ENCODE measurements at regions not wholly inside any gene's neighbourhood (a gene's known extent, or its start where the extent isn't known, plus 50 kb on each side); places are given as distances from the start of the nearest gene placed in this dataset.

DNA sequence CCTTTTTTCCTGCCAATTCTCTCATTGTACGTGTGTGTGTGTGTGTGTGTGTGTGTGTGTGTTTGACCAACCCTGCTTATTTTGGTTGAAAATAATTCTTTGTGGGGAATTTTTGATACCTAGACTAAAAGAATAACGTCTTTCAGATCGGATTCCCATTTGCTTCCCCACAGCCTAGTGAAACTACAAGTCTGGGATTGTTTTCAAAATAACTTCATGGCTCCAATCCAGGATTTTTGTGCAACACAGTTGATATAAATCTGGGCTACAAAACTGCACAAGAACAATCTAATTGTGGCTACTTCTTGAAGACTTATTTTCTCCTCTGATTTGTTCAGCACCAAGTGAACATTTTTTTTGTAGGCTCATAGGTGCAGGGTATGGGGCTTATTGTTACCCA lies 332.8 kb upstream of the MIR17HG start:
- no peak overlapping the region for H3K4me3 ChIP-seq (replicated peaks; ENCODE audit: insufficient read depth, low read length)
- DNase-seq (ENCODE audit: low read depth in 1 of 2, low spot score in 1 of 2), result no peak
- no peak overlapping the region for H3K27ac ChIP-seq (replicated peaks)
- no peaks in the 10 kb centered on the region for H3K27me3 ChIP-seq (ENCODE audit: insufficient read depth, poor library complexity, severe bottlenecking)
- TF ChIP-seq POLR2AphosphoS5 (IDR thresholded peaks at IDR 0.05; ENCODE audit: low read depth), result no peak
- TF ChIP-seq, protein P1, sequence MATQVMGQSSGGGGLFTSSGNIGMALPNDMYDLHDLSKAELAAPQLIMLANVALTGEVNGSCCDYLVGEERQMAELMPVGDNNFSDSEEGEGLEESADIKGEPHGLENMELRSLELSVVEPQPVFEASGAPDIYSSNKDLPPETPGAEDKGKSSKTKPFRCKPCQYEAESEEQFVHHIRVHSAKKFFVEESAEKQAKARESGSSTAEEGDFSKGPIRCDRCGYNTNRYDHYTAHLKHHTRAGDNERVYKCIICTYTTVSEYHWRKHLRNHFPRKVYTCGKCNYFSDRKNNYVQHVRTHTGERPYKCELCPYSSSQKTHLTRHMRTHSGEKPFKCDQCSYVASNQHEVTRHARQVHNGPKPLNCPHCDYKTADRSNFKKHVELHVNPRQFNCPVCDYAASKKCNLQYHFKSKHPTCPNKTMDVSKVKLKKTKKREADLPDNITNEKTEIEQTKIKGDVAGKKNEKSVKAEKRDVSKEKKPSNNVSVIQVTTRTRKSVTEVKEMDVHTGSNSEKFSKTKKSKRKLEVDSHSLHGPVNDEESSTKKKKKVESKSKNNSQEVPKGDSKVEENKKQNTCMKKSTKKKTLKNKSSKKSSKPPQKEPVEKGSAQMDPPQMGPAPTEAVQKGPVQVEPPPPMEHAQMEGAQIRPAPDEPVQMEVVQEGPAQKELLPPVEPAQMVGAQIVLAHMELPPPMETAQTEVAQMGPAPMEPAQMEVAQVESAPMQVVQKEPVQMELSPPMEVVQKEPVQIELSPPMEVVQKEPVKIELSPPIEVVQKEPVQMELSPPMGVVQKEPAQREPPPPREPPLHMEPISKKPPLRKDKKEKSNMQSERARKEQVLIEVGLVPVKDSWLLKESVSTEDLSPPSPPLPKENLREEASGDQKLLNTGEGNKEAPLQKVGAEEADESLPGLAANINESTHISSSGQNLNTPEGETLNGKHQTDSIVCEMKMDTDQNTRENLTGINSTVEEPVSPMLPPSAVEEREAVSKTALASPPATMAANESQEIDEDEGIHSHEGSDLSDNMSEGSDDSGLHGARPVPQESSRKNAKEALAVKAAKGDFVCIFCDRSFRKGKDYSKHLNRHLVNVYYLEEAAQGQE (IDR thresholded peaks at IDR 0.05; ENCODE audit: insufficient replicate concordance, low read depth), result no peak
- TF ChIP-seq GABPA (IDR thresholded peaks at IDR 0.05; ENCODE audit: low read depth), result no peak
- TF ChIP-seq, protein P2, sequence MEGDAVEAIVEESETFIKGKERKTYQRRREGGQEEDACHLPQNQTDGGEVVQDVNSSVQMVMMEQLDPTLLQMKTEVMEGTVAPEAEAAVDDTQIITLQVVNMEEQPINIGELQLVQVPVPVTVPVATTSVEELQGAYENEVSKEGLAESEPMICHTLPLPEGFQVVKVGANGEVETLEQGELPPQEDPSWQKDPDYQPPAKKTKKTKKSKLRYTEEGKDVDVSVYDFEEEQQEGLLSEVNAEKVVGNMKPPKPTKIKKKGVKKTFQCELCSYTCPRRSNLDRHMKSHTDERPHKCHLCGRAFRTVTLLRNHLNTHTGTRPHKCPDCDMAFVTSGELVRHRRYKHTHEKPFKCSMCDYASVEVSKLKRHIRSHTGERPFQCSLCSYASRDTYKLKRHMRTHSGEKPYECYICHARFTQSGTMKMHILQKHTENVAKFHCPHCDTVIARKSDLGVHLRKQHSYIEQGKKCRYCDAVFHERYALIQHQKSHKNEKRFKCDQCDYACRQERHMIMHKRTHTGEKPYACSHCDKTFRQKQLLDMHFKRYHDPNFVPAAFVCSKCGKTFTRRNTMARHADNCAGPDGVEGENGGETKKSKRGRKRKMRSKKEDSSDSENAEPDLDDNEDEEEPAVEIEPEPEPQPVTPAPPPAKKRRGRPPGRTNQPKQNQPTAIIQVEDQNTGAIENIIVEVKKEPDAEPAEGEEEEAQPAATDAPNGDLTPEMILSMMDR (IDR thresholded peaks at IDR 0.05; ENCODE audit: insufficient read depth, low read length), result no peak
- TF ChIP-seq SPI1 (IDR thresholded peaks at IDR 0.05; ENCODE audit: borderline replicate concordance, low read depth), result no peak

DNA sequence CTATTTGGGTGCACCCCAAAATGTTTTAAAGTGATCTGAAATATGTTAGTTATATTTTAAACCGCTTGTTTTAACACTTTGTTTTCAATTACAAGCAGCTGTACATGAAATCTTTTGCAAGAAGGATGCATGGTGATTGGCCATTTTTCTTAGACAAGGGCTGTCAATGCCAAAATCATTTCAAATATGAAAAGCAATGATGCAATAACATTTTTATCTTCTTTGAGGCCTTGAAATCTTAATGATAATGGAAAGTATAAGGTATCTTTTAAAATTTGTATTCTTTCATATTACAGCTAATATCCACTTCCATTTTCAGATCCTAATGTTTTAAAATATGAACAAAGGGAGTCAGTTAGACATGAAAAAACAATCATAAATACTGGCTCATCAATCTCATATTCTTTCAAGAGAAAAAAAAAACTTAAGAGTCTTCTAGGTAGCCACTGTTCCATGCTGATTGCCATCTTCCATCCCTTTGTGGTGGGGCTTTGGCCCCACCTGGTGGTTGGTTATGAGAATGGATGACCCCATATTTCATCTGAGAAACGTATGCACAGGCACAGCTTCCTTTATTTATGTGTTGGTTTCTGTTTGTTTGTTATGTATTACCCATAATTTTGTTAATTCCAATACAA lies 330.3 kb upstream of the MIR17HG start:
- DNase-seq (ENCODE audit: low read depth in 1 of 2, low spot score in 1 of 2), result peak; percentile 7 to 52
- H3K4me3 ChIP-seq (replicated peaks; ENCODE audit: insufficient read depth, low read length), result no peak overlapping the region
- no peaks in the 10 kb centered on the region for H3K27me3 ChIP-seq (ENCODE audit: insufficient read depth, poor library complexity, severe bottlenecking)

DNA sequence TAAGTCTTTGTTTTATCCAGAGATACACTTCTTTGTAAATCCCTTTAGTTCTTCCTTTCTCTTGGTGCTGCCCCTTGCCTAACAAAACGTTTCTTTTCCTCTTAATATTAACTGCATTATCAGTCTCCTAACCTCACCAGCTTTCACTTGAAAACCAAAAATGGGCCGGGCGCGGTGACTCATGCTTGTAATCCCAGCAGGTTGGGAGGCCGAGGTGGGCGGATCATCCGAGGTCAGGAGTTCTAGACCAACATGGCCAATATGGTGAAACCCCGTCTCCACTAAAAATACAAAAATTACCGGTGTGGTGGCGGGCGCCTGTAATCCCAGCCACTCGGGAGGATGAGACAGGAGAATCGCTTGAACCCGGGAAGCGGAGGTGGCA lies 329.8 kb upstream of the MIR17HG start:
- Histone ChIP-seq H3K27me3 (ENCODE audit: insufficient read depth, poor library complexity, severe bottlenecking) (no peaks in the 10 kb centered on the region), H3K27ac (replicated peaks) (no peak overlapping the region), H3K4me3 (replicated peaks; ENCODE audit: insufficient read depth, low read length) (no peak overlapping the region)
- TF ChIP-seq GABPA (IDR thresholded peaks at IDR 0.05; ENCODE audit: low read depth) (no peak), POLR2AphosphoS5 (IDR thresholded peaks at IDR 0.05; ENCODE audit: low read depth) (no peak), SPI1 (IDR thresholded peaks at IDR 0.05; ENCODE audit: borderline replicate concordance, low read depth) (no peak)
- TF ChIP-seq, protein P2 (IDR thresholded peaks at IDR 0.05; ENCODE audit: insufficient read depth, low read length), result no peak
- TF ChIP-seq, protein P1 (IDR thresholded peaks at IDR 0.05; ENCODE audit: insufficient replicate concordance, low read depth), result no peak
- no peak for DNase-seq (ENCODE audit: low read depth in 1 of 2, low spot score in 1 of 2)

More for the DNA sequence above, 330.3 kb upstream of the MIR17HG start:
- TF ChIP-seq, protein P2 (IDR thresholded peaks at IDR 0.05; ENCODE audit: insufficient read depth, low read length), result peak; percentile 19
- TF ChIP-seq POLR2AphosphoS5 (IDR thresholded peaks at IDR 0.05; ENCODE audit: low read depth) (no peak), SPI1 (IDR thresholded peaks at IDR 0.05; ENCODE audit: borderline replicate concordance, low read depth) (no peak), GABPA (IDR thresholded peaks at IDR 0.05; ENCODE audit: low read depth) (no peak)
- TF ChIP-seq, protein P1 (IDR thresholded peaks at IDR 0.05; ENCODE audit: insufficient replicate concordance, low read depth), result no peak
- H3K27ac ChIP-seq (replicated peaks), result no peak overlapping the region
